ENCODE measurements at regions not wholly inside any gene's neighbourhood (a gene's known extent, or its start where the extent isn't known, plus 50 kb on each side); places are given as distances from the start of the nearest gene placed in this dataset.

GRCh38 chr12:89831310-89832095 is 122.9 kb upstream of the ATP2B1 start:
- no peak for TF ChIP-seq CTCF (IDR thresholded peaks at IDR 0.05)
- no peak for TF ChIP-seq POLR2A (IDR thresholded peaks at IDR 0.05)
